ENCODE measurements at regions not wholly inside any gene's neighbourhood (a gene's known extent, or its start where the extent isn't known, plus 50 kb on each side); places are given as distances from the start of the nearest gene placed in this dataset.

GRCh38 chr1:58317086-58317485 lies 229.4 kb downstream of the OMA1 start:
- peaks cover 18 to 24% of the 10 kb centered on the region in 2 donors for H3K36me3 Mint-ChIP-seq
- peaks cover 2 to 11% (median 7%) of the 10 kb centered on the region in 7 donors for H3K9me3 Mint-ChIP-seq
- no peak overlapping the region for H3K27ac Mint-ChIP-seq
- no peak for ATAC-seq (ENCODE audit: low read depth in 2 of 2)
- peaks cover 0 to 9% (median 0%) of the 10 kb centered on the region in 3 donors for H3K27me3 Mint-ChIP-seq
- H3K4me1 Mint-ChIP-seq = no peaks in the 10 kb centered on the region
- H3K4me3 Mint-ChIP-seq = no peak overlapping the region
- DNase-seq = no peak

- H3K27ac Mint-ChIP-seq = peak overlapping the region in 1 of 6 donors; percentile 75
- no peak overlapping the region for H3K4me3 Mint-ChIP-seq
- no peaks in the 10 kb centered on the region for H3K4me1 Mint-ChIP-seq
- H3K27me3 Mint-ChIP-seq = peaks cover 0 to 9% (median 0%) of the 10 kb centered on the region in 3 donors
- DNase-seq (no peak), ATAC-seq (ENCODE audit: low read depth in 2 of 2) (no peak)
- H3K9me3 Mint-ChIP-seq = peaks cover 2 to 5% (median 3%) of the 10 kb centered on the region in 7 donors
- H3K36me3 Mint-ChIP-seq = peaks cover 16 to 23% of the 10 kb centered on the region in 2 donors
Measured at GRCh38 chr1:58316141-58316540, 230.4 kb downstream of the OMA1 start.

GRCh38 chr1:58312971-58313563 lies 233.5 kb downstream of the OMA1 start:
- Mint-ChIP-seq H3K27me3 (peaks cover 0 to 4% (median 0%) of the 10 kb centered on the region in 3 donors), H3K4me1 (no peaks in the 10 kb centered on the region), H3K27ac (no peak overlapping the region), H3K36me3 (peaks cover 0 to 10% of the 10 kb centered on the region in 2 donors), H3K4me3 (no peak overlapping the region), H3K9me3 (no peaks in the 10 kb centered on the region)
- no peak for DNase-seq
- ATAC-seq (ENCODE audit: low read depth in 2 of 2) = no peak

- DNase-seq (no peak), ATAC-seq (ENCODE audit: low read depth in 2 of 2) (no peak)
- Mint-ChIP-seq H3K4me3 (no peak overlapping the region), H3K9me3 (no peaks in the 10 kb centered on the region), H3K36me3 (peaks cover 0 to 5% of the 10 kb centered on the region in 2 donors), H3K27me3 (peaks cover 0 to 4% (median 0%) of the 10 kb centered on the region in 3 donors), H3K4me1 (no peaks in the 10 kb centered on the region), H3K27ac (no peak overlapping the region)
Measured at GRCh38 chr1:58312461-58312860, 234.1 kb downstream of the OMA1 start.

- ATAC-seq (ENCODE audit: low read depth in 2 of 2) (no peak), DNase-seq (no peak)
- Mint-ChIP-seq H3K4me3 (no peak overlapping the region), H3K36me3 (no peaks in the 10 kb centered on the region), H3K27me3 (no peaks in the 10 kb centered on the region), H3K27ac (no peak overlapping the region), H3K4me1 (no peaks in the 10 kb centered on the region), H3K9me3 (no peaks in the 10 kb centered on the region)
Measured at GRCh38 chr1:58310881-58311280, 235.6 kb downstream of the OMA1 start.

GRCh38 chr1:58310469-58310868 lies 236.1 kb downstream of the OMA1 start:
- DNase-seq = no peak
- no peak for ATAC-seq (ENCODE audit: low read depth in 2 of 2)
- H3K4me3 Mint-ChIP-seq = no peak overlapping the region
- no peaks in the 10 kb centered on the region for H3K27me3 Mint-ChIP-seq
- no peak overlapping the region for H3K27ac Mint-ChIP-seq
- H3K9me3 Mint-ChIP-seq = no peaks in the 10 kb centered on the region
- no peaks in the 10 kb centered on the region for H3K36me3 Mint-ChIP-seq
- H3K4me1 Mint-ChIP-seq = no peaks in the 10 kb centered on the region

- no peaks in the 10 kb centered on the region for H3K36me3 Mint-ChIP-seq
- ATAC-seq (ENCODE audit: low read depth in 2 of 2) (no peak), DNase-seq (no peak)
- H3K4me1 Mint-ChIP-seq = no peaks in the 10 kb centered on the region
- peak overlapping the region in 1 of 6 donors; percentile 15 for H3K27ac Mint-ChIP-seq
- H3K4me3 Mint-ChIP-seq = no peak overlapping the region
- H3K9me3 Mint-ChIP-seq = no peaks in the 10 kb centered on the region
- H3K27me3 Mint-ChIP-seq = no peaks in the 10 kb centered on the region
Measured at GRCh38 chr1:58308206-58308605, 238.3 kb downstream of the OMA1 start.

GRCh38 chr1:58307431-58307830 lies 239.1 kb downstream of the OMA1 start:
- H3K4me3 Mint-ChIP-seq = no peak overlapping the region
- no peaks in the 10 kb centered on the region for H3K4me1 Mint-ChIP-seq
- peak overlapping the region in 1 of 6 donors; percentile 59 for H3K27ac Mint-ChIP-seq
- ATAC-seq (ENCODE audit: low read depth in 2 of 2) (no peak), DNase-seq (no peak)
- H3K36me3 Mint-ChIP-seq = no peaks in the 10 kb centered on the region
- H3K27me3 Mint-ChIP-seq = no peaks in the 10 kb centered on the region
- H3K9me3 Mint-ChIP-seq = no peaks in the 10 kb centered on the region

- no peak overlapping the region for H3K27ac Mint-ChIP-seq
- no peak overlapping the region for H3K4me3 Mint-ChIP-seq
- peaks cover 0 to 1% (median 0%) of the 10 kb centered on the region in 7 donors for H3K9me3 Mint-ChIP-seq
- DNase-seq = no peak
- peaks cover 0 to 3% (median 0%) of the 10 kb centered on the region in 3 donors for H3K4me1 Mint-ChIP-seq
- H3K36me3 Mint-ChIP-seq = no peaks in the 10 kb centered on the region
- no peak for ATAC-seq (ENCODE audit: low read depth in 2 of 2)
- H3K27me3 Mint-ChIP-seq = no peaks in the 10 kb centered on the region
Measured at GRCh38 chr1:58305622-58306021, 240.9 kb downstream of the OMA1 start.

GRCh38 chr1:58304346-58304975 lies 242.1 kb downstream of the OMA1 start:
- Mint-ChIP-seq H3K27me3 (no peaks in the 10 kb centered on the region), H3K4me3 (no peak overlapping the region), H3K9me3 (peaks cover 0 to 8% (median 0%) of the 10 kb centered on the region in 7 donors), H3K4me1 (peaks cover 0 to 6% (median 0%) of the 10 kb centered on the region in 3 donors), H3K36me3 (no peaks in the 10 kb centered on the region), H3K27ac (no peak overlapping the region)
- ATAC-seq (ENCODE audit: low read depth in 2 of 2) (no peak), DNase-seq (no peak)

- no peak for ATAC-seq (ENCODE audit: low read depth in 2 of 2)
- Mint-ChIP-seq H3K27me3 (no peaks in the 10 kb centered on the region), H3K4me1 (peaks cover 0 to 6% (median 0%) of the 10 kb centered on the region in 3 donors), H3K27ac (no peak overlapping the region), H3K9me3 (peaks cover 0 to 8% (median 0%) of the 10 kb centered on the region in 7 donors), H3K36me3 (no peaks in the 10 kb centered on the region), H3K4me3 (no peak overlapping the region)
- no peak for DNase-seq
Measured at GRCh38 chr1:58303841-58304240, 242.7 kb downstream of the OMA1 start.

- Mint-ChIP-seq H3K4me3 (no peak overlapping the region), H3K36me3 (peaks cover 0 to 12% of the 10 kb centered on the region in 2 donors), H3K9me3 (no peaks in the 10 kb centered on the region), H3K27ac (no peak overlapping the region), H3K27me3 (peaks cover 0 to 4% (median 0%) of the 10 kb centered on the region in 3 donors), H3K4me1 (no peaks in the 10 kb centered on the region)
- DNase-seq (no peak), ATAC-seq (ENCODE audit: low read depth in 2 of 2) (no peak)
Measured at GRCh38 chr1:58293388-58293787, 253.1 kb downstream of the OMA1 start.

- no peak overlapping the region for H3K4me3 Mint-ChIP-seq
- ATAC-seq (ENCODE audit: low read depth in 2 of 2) = no peak
- H3K36me3 Mint-ChIP-seq = peaks cover 0 to 12% of the 10 kb centered on the region in 2 donors
- peaks cover 0 to 8% (median 0%) of the 10 kb centered on the region in 7 donors for H3K9me3 Mint-ChIP-seq
- peak overlapping the region in 1 of 6 donors; percentile 88 for H3K27ac Mint-ChIP-seq
- DNase-seq = no peak
- H3K4me1 Mint-ChIP-seq = no peaks in the 10 kb centered on the region
- H3K27me3 Mint-ChIP-seq = no peaks in the 10 kb centered on the region
Measured at GRCh38 chr1:58290685-58291372, 255.7 kb downstream of the OMA1 start.

GRCh38 chr1:58288624-58289142 lies 257.8 kb downstream of the OMA1 start:
- ATAC-seq (ENCODE audit: low read depth in 2 of 2) (no peak), DNase-seq (no peak)
- Mint-ChIP-seq H3K4me1 (no peaks in the 10 kb centered on the region), H3K36me3 (peaks cover 0 to 12% of the 10 kb centered on the region in 2 donors), H3K27me3 (no peaks in the 10 kb centered on the region), H3K4me3 (no peak overlapping the region), H3K9me3 (peaks cover 0 to 8% (median 0%) of the 10 kb centered on the region in 7 donors), H3K27ac (no peak overlapping the region)
